ENCODE measurements at regions not wholly inside any gene's neighbourhood (a gene's known extent, or its start where the extent isn't known, plus 50 kb on each side); places are given as distances from the start of the nearest gene placed in this dataset.

DNA sequence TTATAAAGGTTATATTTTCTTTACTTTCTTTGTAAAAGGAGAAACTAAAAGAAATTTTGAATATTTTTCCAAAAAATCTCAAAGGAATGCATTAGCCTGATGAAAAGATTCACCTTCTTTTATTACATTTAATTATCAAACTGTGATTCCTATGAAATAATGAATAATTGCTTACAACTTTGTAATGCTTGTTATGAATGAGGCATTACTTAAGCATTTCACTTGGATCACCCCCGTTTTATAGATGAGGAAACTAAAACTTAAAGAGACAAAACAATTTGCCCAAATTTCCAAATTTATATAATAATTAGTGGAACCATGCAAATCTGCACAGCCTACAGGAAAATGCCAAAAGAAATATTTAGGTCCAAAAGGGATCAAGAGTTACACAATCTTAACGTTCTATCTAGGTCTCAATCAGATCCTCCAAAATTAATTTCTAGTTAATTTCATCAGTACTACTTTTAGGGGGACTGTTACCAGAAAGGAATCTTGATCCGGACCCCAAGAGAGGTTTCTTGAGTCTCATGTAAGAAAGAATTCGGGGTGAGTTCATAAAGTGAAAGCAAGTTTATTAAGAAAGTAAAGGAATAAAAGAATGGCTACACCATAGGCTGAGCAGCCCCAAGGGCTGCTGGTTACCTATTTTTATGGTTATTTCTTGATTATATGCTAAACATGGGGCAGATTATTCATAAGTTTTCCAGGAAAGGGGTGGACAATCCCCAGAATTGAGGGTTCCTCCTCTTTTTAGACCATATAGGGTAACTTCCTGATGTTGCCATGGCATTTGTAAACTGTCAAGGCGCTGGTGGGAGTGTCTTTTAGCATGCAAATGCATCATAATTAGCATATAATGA is 288.0 kb downstream of the ADGB start:
- no peaks in the 10 kb centered on the region for H3K9me3 ChIP-seq
- DNase-seq, result no peak
- H3K36me3 ChIP-seq, result no peaks in the 10 kb centered on the region
- no peak overlapping the region for H3K4me3 ChIP-seq
- TF ChIP-seq, protein P1, sequence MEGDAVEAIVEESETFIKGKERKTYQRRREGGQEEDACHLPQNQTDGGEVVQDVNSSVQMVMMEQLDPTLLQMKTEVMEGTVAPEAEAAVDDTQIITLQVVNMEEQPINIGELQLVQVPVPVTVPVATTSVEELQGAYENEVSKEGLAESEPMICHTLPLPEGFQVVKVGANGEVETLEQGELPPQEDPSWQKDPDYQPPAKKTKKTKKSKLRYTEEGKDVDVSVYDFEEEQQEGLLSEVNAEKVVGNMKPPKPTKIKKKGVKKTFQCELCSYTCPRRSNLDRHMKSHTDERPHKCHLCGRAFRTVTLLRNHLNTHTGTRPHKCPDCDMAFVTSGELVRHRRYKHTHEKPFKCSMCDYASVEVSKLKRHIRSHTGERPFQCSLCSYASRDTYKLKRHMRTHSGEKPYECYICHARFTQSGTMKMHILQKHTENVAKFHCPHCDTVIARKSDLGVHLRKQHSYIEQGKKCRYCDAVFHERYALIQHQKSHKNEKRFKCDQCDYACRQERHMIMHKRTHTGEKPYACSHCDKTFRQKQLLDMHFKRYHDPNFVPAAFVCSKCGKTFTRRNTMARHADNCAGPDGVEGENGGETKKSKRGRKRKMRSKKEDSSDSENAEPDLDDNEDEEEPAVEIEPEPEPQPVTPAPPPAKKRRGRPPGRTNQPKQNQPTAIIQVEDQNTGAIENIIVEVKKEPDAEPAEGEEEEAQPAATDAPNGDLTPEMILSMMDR (IDR thresholded peaks at IDR 0.05), result no peak
- no peak for TF ChIP-seq POLR2A (IDR thresholded peaks at IDR 0.05)
- peaks cover 0 to 18% (median 0%) of the 10 kb centered on the region in 4 donors for H3K4me1 ChIP-seq
- no peaks in the 10 kb centered on the region for H3K27me3 ChIP-seq
- no peak overlapping the region for H3K27ac ChIP-seq
- no peak for ATAC-seq
- intact Hi-C loops (cut with DNase I), result no loop called here
- 74% methylated on average over 5 of the region's 5 CpGs for WGBS (ENCODE audit: insufficient coverage, low coverage, low lambda C conversion rate, missing lambda C conversion rate)

DNA sequence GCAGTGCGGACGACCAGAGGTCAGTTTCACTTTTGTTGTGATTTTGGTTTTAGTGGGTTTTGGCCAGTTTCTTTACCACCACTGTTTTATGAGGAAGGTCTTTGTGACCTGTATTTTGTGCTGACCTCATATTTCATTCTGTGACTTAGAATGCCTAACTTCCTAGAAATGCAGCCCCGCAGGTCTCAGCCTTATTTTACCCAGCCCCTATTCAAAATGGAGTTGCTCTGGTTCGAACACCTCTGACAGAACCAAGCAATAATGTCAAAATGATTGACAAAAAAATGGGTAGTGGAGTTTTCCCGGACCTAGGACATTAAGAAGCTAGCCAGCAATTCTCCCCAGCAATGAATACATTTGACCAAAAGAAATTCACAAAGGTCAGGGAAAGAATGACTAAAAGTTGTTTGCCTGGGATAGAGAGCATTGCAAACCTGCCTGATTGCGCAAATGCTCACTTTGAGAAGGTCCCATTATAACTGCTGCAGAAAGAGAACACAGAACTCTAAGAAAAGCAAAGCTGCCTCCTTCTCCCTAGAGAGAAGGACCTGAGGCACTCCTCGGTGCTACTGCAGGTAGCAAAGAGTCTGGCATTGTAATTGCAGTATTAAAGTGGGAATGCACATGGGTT is 288.8 kb downstream of the ADGB start:
- no peaks in the 10 kb centered on the region for H3K36me3 ChIP-seq
- H3K4me3 ChIP-seq, result no peak overlapping the region
- DNase-seq (no peak), ATAC-seq (peak; percentile 36 to 72 (median 66))
- H3K27ac ChIP-seq, result no peak overlapping the region
- H3K4me1 ChIP-seq, result peaks cover 0 to 18% (median 0%) of the 10 kb centered on the region in 4 donors
- H3K27me3 ChIP-seq, result no peaks in the 10 kb centered on the region
- 53% methylated on average over 7 of the region's 7 CpGs for WGBS (ENCODE audit: insufficient coverage, low coverage, low lambda C conversion rate, missing lambda C conversion rate)
- no peaks in the 10 kb centered on the region for H3K9me3 ChIP-seq
- intact Hi-C loops (cut with DNase I), result no loop called here
- TF ChIP-seq, protein P1 (IDR thresholded peaks at IDR 0.05), result no peak

DNA sequence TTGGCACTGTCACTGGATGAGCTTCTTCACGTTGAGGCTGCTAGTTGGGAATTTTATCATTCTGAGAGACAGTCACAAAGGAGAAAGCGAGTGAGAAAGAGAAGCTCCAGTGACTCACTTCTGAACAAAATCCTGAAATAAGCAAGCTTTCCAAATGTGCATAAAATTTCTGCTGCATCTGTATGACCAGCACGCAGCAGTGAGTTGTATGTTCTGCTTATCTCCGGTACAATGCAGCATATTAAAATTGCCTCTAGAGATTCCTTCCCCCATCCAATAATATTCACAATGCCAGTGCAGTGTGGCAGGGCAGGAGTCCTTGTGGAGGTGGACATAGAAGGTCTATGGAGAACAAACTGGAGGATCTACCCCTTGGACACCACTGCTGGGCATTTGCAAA is 290.5 kb downstream of the ADGB start:
- WGBS (ENCODE audit: insufficient coverage, low coverage, low lambda C conversion rate, missing lambda C conversion rate), result 95% methylated on average over 4 of the region's 4 CpGs
- intact Hi-C loops (cut with DNase I), result no loop called here
- H3K4me3 ChIP-seq, result no peak overlapping the region
- ATAC-seq (no peak), DNase-seq (no peak)
- no peak overlapping the region for H3K27ac ChIP-seq
- TF ChIP-seq, protein P1 (IDR thresholded peaks at IDR 0.05), result no peak
- no peak for TF ChIP-seq POLR2A (IDR thresholded peaks at IDR 0.05)
- H3K9me3 ChIP-seq, result no peaks in the 10 kb centered on the region
- no peaks in the 10 kb centered on the region for H3K27me3 ChIP-seq
- peaks cover 0 to 18% (median 0%) of the 10 kb centered on the region in 4 donors for H3K4me1 ChIP-seq
- no peaks in the 10 kb centered on the region for H3K36me3 ChIP-seq

DNA sequence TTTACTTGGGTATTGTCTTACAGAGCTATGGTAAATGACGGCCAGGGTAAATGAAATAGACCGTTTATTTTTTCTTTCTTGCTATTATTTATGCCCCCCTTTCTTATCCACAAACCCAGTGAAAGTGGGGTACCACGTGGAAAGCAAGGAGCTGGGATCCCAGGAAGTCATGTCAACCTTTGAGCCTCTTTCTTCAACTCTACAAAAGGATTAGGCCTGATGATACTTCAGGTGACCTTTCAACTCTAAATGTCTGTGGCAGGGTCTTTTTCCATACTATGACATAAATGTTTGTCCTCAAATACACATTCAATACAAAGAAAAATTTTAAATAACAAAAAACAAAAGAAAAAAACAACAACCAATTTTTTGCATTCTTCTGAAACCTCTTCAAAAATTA is 291.4 kb downstream of the ADGB start:
- H3K4me1 ChIP-seq, result peaks cover 0 to 12% (median 0%) of the 10 kb centered on the region in 4 donors
- 84% methylated on average over 3 of the region's 3 CpGs for WGBS (ENCODE audit: insufficient coverage, low coverage, low lambda C conversion rate, missing lambda C conversion rate)
- ATAC-seq, result no peak
- no peaks in the 10 kb centered on the region for H3K9me3 ChIP-seq
- intact Hi-C loops (cut with DNase I), result no loop called here
- DNase-seq, result no peak
- H3K27ac ChIP-seq, result no peak overlapping the region
- no peaks in the 10 kb centered on the region for H3K36me3 ChIP-seq
- H3K27me3 ChIP-seq, result no peaks in the 10 kb centered on the region
- TF ChIP-seq, protein P1 (IDR thresholded peaks at IDR 0.05), result no peak
- TF ChIP-seq POLR2A (IDR thresholded peaks at IDR 0.05), result no peak
- no peak overlapping the region for H3K4me3 ChIP-seq
